A673 (cell line): ENCODE measurements at regions not wholly inside any gene's neighbourhood (a gene's known extent, or its start where the extent isn't known, plus 50 kb on each side); places are given as distances from the start of the nearest gene placed in this dataset.

Experiments
- BruUV-seq: library from RNA; stranded (reverse); fragments of 400-500 nt; replicated peaks from 2 replicates; lab custom pipeline; 2021; lab: Mats Ljungman, UMichigan
- CTCF ChIA-PET: fragments of 300-600 bp; sonication (Branson Sonifier 250); formaldehyde crosslinking; loops from one replicate; lab custom pipeline; 2022; ENCODE audit warnings: antibody characterized with exemption; lab: Charles Lee
- POLR2A ChIA-PET: fragments of 300-600 bp; sonication (Branson Sonifier 250); formaldehyde crosslinking; loops from one replicate; lab custom pipeline; 2022; ENCODE audit warnings: antibody characterized with exemption; ENCODE audit not compliant: low non-redundant PET; lab: Charles Lee
- DNase-seq: peaks from one replicate; pipeline ENCODE4 v3.0.0-alpha.2; 2015; ENCODE audit warnings: low spot score
- H3K27ac ChIP-seq: fragments of 200-600 bp; sonication (generic); 2 replicates; pipeline ENCODE4 v1.5.1; 2016; ENCODE audit warnings: mixed run types, low read depth, mild to moderate bottlenecking, mixed read lengths, antibody characterized with exemption, low read length; ENCODE audit not compliant: poor library complexity, severe bottlenecking
- H3K27me3 ChIP-seq: fragments of 200-600 bp; sonication (generic); replicated peaks from 2 replicates; pipeline ENCODE4 v1.6.1; 2017; ENCODE audit warnings: mixed run types, low read depth, mild to moderate bottlenecking, mixed read lengths, antibody characterized with exemption, low read length; ENCODE audit not compliant: insufficient read depth, poor library complexity
- H3K36me3 ChIP-seq: fragments of 200-600 bp; sonication (generic); 2 replicates; pipeline ENCODE4 v1.6.1; 2016; ENCODE audit warnings: mixed run types, mild to moderate bottlenecking, mixed read lengths, antibody characterized with exemption, low read length; ENCODE audit not compliant: insufficient read depth, poor library complexity, severe bottlenecking
- H3K4me1 ChIP-seq: fragments of 200-600 bp; sonication (generic); 2 replicates; pipeline ENCODE4 v1.6.1; 2017; ENCODE audit warnings: mixed run types, mild to moderate bottlenecking, mixed read lengths, antibody characterized with exemption, low read length; ENCODE audit not compliant: insufficient read depth, poor library complexity, severe bottlenecking
- H3K4me3 ChIP-seq: fragments of 200-600 bp; sonication (generic); 2 replicates; pipeline ENCODE4 v1.5.1; 2016; ENCODE audit warnings: low read depth, mixed run types, mild to moderate bottlenecking, mixed read lengths, low read length; ENCODE audit not compliant: poor library complexity, severe bottlenecking
- H3K9me3 ChIP-seq: fragments of 200-600 bp; sonication (generic); 2 replicates; pipeline ENCODE4 v1.6.1; 2016; ENCODE audit warnings: mixed run types, low read depth, mild to moderate bottlenecking, mixed read lengths, antibody characterized with exemption, low read length; ENCODE audit not compliant: poor library complexity, severe bottlenecking
- CTCF ChIP-seq: fragments of 300-800, 200-600 bp; sonication (generic); conservative IDR thresholded peaks from 2 replicates; pipeline ENCODE4 v1.5.1; 2017; ENCODE audit warnings: low read depth, mild to moderate bottlenecking, antibody characterized with exemption, low read length, moderate library complexity, mixed read lengths
- EZH2 ChIP-seq: fragments of 200-600 bp; sonication (generic); IDR thresholded peaks from 2 replicates; pipeline ENCODE4 v1.6.1; 2017; ENCODE audit warnings: borderline replicate concordance, low read depth, mild to moderate bottlenecking, mixed read lengths, antibody characterized with exemption, low read length; ENCODE audit not compliant: poor library complexity, severe bottlenecking
- intact Hi-C: fragments of 100-400 bp; cut with micrococcal nuclease; formaldehyde crosslinking; loops from one replicate; pipeline ENCODE4 v1.10.0; 2022; ENCODE audit not compliant: unreplicated experiment

GRCh38 chr2:58644451-58644850, 403.3 kb upstream of the FANCL start:
- no peak for TF ChIP-seq EZH2
- no peak for TF ChIP-seq CTCF
- no peak for DNase-seq
- Histone ChIP-seq H3K27me3 (peaks cover 4% of the 10 kb centered on the region), H3K36me3 (no peaks in the 10 kb centered on the region), H3K4me3 (no peak overlapping the region), H3K4me1 (no peaks in the 10 kb centered on the region), H3K9me3 (no peaks in the 10 kb centered on the region), H3K27ac (no peak overlapping the region)
- CTCF ChIA-PET, result no interaction called here
- POLR2A ChIA-PET, result no interaction called here
- BruUV-seq, result no TSS peak
- intact Hi-C loops, result no loop called here

GRCh38 chr2:58641001-58641400, 399.9 kb upstream of the FANCL start:
- H3K36me3 ChIP-seq, result no peaks in the 10 kb centered on the region
- intact Hi-C loops, result no loop called here
- no peak for DNase-seq
- no peaks in the 10 kb centered on the region for H3K4me1 ChIP-seq
- no peak for TF ChIP-seq CTCF
- no peak for TF ChIP-seq EZH2
- POLR2A ChIA-PET, result no interaction called here
- CTCF ChIA-PET, result no interaction called here
- BruUV-seq, result no TSS peak
- no peaks in the 10 kb centered on the region for H3K27me3 ChIP-seq
- no peaks in the 10 kb centered on the region for H3K9me3 ChIP-seq
- no peak overlapping the region for H3K4me3 ChIP-seq
- H3K27ac ChIP-seq, result no peak overlapping the region

GRCh38 chr2:58640042-58640441, 398.9 kb upstream of the FANCL start:
- BruUV-seq, result no TSS peak
- no peaks in the 10 kb centered on the region for H3K4me1 ChIP-seq
- H3K27me3 ChIP-seq, result no peaks in the 10 kb centered on the region
- H3K27ac ChIP-seq, result no peak overlapping the region
- H3K4me3 ChIP-seq, result no peak overlapping the region
- POLR2A ChIA-PET, result no interaction called here
- CTCF ChIA-PET, result no interaction called here
- no peaks in the 10 kb centered on the region for H3K9me3 ChIP-seq
- intact Hi-C loops, result no loop called here
- no peak for TF ChIP-seq CTCF
- TF ChIP-seq EZH2, result no peak
- H3K36me3 ChIP-seq, result no peaks in the 10 kb centered on the region
- DNase-seq, result no peak
